Natural killer cell (primary cell): ENCODE measurements at regions not wholly inside any gene's neighbourhood (a gene's known extent, or its start where the extent isn't known, plus 50 kb on each side); places are given as distances from the start of the nearest gene placed in this dataset.

ENCODE experiments used
- ATAC-seq, 3 donors: fragments of 150-1000 bp in 2 of 3; fragments of 200-7000 bp in 1 of 3; cut with Tn5 transposase; 1 replicate in 1 of 3; 2 replicates in 2 of 3; pipeline ENCODE4 v1.10.0; 2021; ENCODE audit warnings: mild to moderate bottlenecking in 2 of 3, moderate library complexity in 2 of 3
- DNase-seq, 2 donors: peaks; one replicate each; pipeline versions ENCODE4 v3.0.0 to v3.0.0-alpha.2; 2013 to 2021; ENCODE audit warnings: mixed read lengths in 1 of 2
- H3K27ac ChIP-seq: one replicate; pipeline ENCODE4 v1.5.1; 2013; ENCODE audit warnings: mild to moderate bottlenecking, low read length
- H3K27me3 ChIP-seq: one replicate; pipeline ENCODE4 v1.6.1; 2013; ENCODE audit warnings: low read length; ENCODE audit not compliant: control insufficient read depth, insufficient read depth
- H3K36me3 ChIP-seq: one replicate; pipeline ENCODE4 v1.6.1; 2013; ENCODE audit warnings: low read length; ENCODE audit not compliant: control insufficient read depth, insufficient read depth
- H3K4me1 ChIP-seq: one replicate; pipeline ENCODE4 v1.6.1; 2013; ENCODE audit warnings: low read length; ENCODE audit not compliant: control insufficient read depth, insufficient read depth
- H3K4me3 ChIP-seq: one replicate; pipeline ENCODE4 v1.5.1; 2013; ENCODE audit warnings: low read length
- H3K9me3 ChIP-seq: one replicate; pipeline ENCODE4 v1.6.1; 2013; ENCODE audit warnings: low read length; ENCODE audit not compliant: control insufficient read depth, insufficient read depth
- H3K27ac Mint-ChIP-seq, 2 donors: one replicate each; pipeline ENCODE4 v1.8.0; 2022; ENCODE audit warnings: mild to moderate bottlenecking in 2 of 2, mixed read lengths in 2 of 2, moderate library complexity in 1 of 2
- H3K27me3 Mint-ChIP-seq, 2 donors: one replicate each; pipeline ENCODE4 v1.8.0; 2022; ENCODE audit warnings: low read depth in 2 of 2, mixed read lengths in 2 of 2
- H3K36me3 Mint-ChIP-seq: one replicate; pipeline ENCODE4 v1.8.0; 2022; ENCODE audit warnings: mixed read lengths
- H3K4me1 Mint-ChIP-seq, 2 donors: one replicate each; pipeline ENCODE4 v1.8.0; 2022; ENCODE audit warnings: mixed read lengths in 2 of 2
- H3K4me3 Mint-ChIP-seq: one replicate; pipeline ENCODE4 v1.8.0; 2022; ENCODE audit warnings: mild to moderate bottlenecking, moderate library complexity, mixed read lengths
- H3K9me3 Mint-ChIP-seq, 2 donors: one replicate each; pipeline ENCODE4 v1.8.0; 2022; ENCODE audit warnings: mixed read lengths in 2 of 2
- CTCF ChIP-seq: fragments of 200-600 bp; IDR thresholded peaks from one replicate; pipeline ENCODE4 v1.8.0; 2022; ENCODE audit warnings: antibody characterized with exemption
- WGBS: methylation state at CpG from one replicate; pipeline ENCODE4 v1.1.7; 2013; ENCODE audit warnings: missing lambda C conversion rate; ENCODE audit not compliant: insufficient coverage; 5-methylcytosine and 5-hydroxymethylcytosine counted together
- intact Hi-C: fragments of 100-400 bp; cut with micrococcal nuclease; formaldehyde crosslinking; loops from one replicate; pipeline ENCODE4 v1.14.2; 2022

GRCh38 chr1:8147956-8148355, 121.8 kb upstream of the ERRFI1 start:
- H3K36me3 ChIP-seq = no peaks in the 10 kb centered on the region
- no peak for TF ChIP-seq CTCF
- no peak for ATAC-seq
- H3K4me3 ChIP-seq = no peak overlapping the region
- H3K27ac Mint-ChIP-seq = no peak overlapping the region
- no peaks in the 10 kb centered on the region for H3K27me3 ChIP-seq
- H3K27ac ChIP-seq = no peak overlapping the region
- peaks cover 28% of the 10 kb centered on the region for H3K4me1 ChIP-seq
- H3K4me3 Mint-ChIP-seq = no peak overlapping the region
- peaks cover 0 to 2% of the 10 kb centered on the region in 2 donors for H3K9me3 Mint-ChIP-seq
- peaks cover 3% of the 10 kb centered on the region for H3K9me3 ChIP-seq
- intact Hi-C loops = no loop called here
- no peaks in the 10 kb centered on the region for H3K36me3 Mint-ChIP-seq
- no peak for DNase-seq
- H3K4me1 Mint-ChIP-seq = peaks cover 42 to 49% of the 10 kb centered on the region in 2 donors
- 92% methylated on average over 1 of the region's 1 CpG for WGBS
- H3K27me3 Mint-ChIP-seq = peaks cover 19 to 28% of the 10 kb centered on the region in 2 donors

- 95% methylated on average over 11 of the region's 11 CpGs for WGBS
- Mint-ChIP-seq H3K4me1 (peaks cover 28 to 33% of the 10 kb centered on the region in 2 donors), H3K27me3 (peaks cover 19 to 28% of the 10 kb centered on the region in 2 donors), H3K9me3 (no peaks in the 10 kb centered on the region), H3K4me3 (no peak overlapping the region), H3K36me3 (no peaks in the 10 kb centered on the region), H3K27ac (peak overlapping the region in 1 of 2 donors; percentile 70)
- H3K27me3 ChIP-seq = no peaks in the 10 kb centered on the region
- H3K27ac ChIP-seq = no peak overlapping the region
- no peaks in the 10 kb centered on the region for H3K36me3 ChIP-seq
- H3K4me3 ChIP-seq = no peak overlapping the region
- intact Hi-C loops = no loop called here
- no peak for TF ChIP-seq CTCF
- no peak for DNase-seq
- no peaks in the 10 kb centered on the region for H3K9me3 ChIP-seq
- no peak for ATAC-seq
- H3K4me1 ChIP-seq = peaks cover 13% of the 10 kb centered on the region
Observed at GRCh38 chr1:8146257-8146855, 120.2 kb upstream of the ERRFI1 start.

GRCh38 chr1:8145545-8146202, 119.6 kb upstream of the ERRFI1 start:
- H3K9me3 ChIP-seq = no peaks in the 10 kb centered on the region
- DNase-seq (peak in 1 of 2 donors; percentile 27), ATAC-seq (peak; percentile 21 to 62 (median 47))
- intact Hi-C loops = no loop called here
- Mint-ChIP-seq H3K27ac (peak overlapping the region; percentile 32 to 70), H3K9me3 (no peaks in the 10 kb centered on the region), H3K4me3 (peak overlapping the region; percentile 53), H3K36me3 (no peaks in the 10 kb centered on the region), H3K4me1 (peaks cover 23 to 26% of the 10 kb centered on the region in 2 donors), H3K27me3 (peaks cover 19 to 26% of the 10 kb centered on the region in 2 donors)
- no peaks in the 10 kb centered on the region for H3K36me3 ChIP-seq
- no peak for TF ChIP-seq CTCF
- peaks cover 13% of the 10 kb centered on the region for H3K4me1 ChIP-seq
- H3K27me3 ChIP-seq = no peaks in the 10 kb centered on the region
- 53% methylated on average over 7 of the region's 8 CpGs for WGBS
- H3K4me3 ChIP-seq = no peak overlapping the region
- H3K27ac ChIP-seq = no peak overlapping the region
